ENCODE measurements at regions not wholly inside any gene's neighbourhood (a gene's known extent, or its start where the extent isn't known, plus 50 kb on each side); places are given as distances from the start of the nearest gene placed in this dataset.
"Not testable (repeated sequence)": the region's sequence is repeated elsewhere in the genome, so short reads cannot be mapped to it uniquely, and the experiment has no call there.

DNA sequence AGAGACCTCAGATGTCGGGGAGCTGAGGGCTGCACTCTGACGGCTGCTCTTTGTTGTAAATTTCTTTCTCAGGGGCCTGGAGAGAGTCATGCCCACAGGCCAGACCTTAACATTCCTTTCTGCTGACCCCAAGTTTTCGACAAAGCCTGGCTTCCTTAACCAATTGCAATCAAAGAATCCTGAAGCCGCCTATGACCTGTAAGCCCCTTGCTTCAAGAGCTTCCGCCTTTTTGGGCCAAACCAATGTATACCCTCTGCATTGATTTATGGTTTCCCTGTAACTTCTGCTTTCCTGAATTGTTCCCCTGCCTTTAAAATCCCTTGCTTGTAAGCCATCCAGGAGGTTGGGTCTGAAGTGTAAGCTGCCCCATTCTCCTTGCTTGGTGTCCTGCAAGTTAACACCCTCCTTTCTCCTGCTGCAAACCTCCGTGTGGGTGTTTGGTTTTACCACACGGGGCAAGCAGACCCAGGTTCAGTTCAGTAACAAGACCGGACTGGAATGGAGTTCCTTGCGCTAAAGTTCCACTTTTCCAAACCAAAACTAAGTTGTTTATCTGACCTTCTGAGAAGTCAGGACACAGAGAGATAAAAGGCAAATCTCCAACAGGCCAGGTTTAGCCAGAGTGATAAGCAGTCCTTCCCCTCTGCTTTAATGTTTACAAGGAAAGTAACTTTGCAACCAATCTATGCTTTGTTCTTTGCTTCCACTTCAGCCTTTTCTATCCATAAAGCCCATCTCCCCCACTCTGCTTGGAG is 141.6 kb downstream of the KCNJ12 start:
- DNase-seq (ENCODE audit: low read depth in 2 of 2): no peak

DNA sequence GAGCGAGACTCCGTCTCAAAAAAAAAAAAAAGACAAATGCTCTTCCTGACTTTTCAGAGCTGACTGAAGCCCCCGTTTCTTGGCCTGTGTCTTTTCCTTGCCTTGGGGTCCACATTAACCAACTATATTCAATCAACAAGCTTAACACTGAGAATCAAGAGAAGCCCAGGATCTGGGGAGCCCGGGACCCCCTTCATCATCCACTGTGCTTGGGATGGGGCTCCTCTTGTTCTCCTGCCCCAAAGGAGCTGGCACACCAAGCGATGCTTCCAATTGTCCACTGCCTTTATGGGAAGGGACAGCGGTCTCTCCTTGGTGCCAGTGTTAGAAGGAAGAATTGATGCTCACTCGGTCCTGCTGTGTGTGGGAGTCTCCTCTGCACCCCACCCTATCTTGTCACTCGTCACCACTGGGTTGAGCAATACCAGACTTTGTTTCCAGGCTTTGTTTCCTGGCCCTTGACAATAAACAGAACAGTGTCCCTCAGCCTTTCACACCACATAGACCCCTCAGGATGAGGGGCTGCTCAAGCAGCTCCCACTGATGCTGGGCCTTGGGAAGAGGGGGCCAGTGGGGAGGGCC is 146.7 kb downstream of the KCNJ12 start:
- DNase-seq (ENCODE audit: low read depth in 2 of 2): no peak

DNA sequence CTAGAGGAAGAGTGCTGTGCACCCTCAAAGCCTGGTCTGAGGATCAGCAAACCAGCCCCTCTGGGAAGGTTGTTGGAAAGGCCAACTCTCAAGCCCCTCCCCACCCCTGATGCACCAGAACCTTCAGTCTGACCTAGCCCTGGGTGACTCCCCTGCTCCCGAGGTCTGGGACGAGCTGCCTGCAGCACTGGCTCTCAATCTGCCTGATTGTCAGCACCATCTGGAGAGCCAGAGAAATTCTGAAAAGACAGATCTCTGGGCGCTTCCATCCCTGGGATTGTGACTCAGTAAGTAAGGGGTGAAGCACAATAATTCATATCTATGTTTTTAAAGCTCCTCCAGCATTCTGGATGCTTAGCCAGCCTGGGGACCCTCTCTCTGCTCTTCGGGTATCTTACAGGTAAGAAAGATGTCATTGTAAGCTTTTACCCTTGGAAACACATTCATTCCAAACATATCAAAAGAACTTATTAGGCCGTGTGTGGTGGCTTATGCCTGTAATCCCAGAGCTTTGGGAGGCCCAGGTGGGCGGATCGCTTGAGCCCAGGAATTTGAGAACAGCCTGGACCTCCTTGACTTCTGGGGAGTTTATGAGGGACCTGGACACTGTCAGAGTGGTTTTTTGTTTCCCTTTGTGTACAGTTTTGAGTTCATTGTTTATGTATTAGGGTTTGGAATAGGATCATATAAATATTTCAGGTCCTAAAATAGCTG is 147.5 kb downstream of the KCNJ12 start:
- no peak for DNase-seq (ENCODE audit: low read depth in 2 of 2)

- DNase-seq (ENCODE audit: low read depth in 2 of 2): no peak
These were observed 148.0 kb downstream of the KCNJ12 start for GRCh38 chr17:21524211-21524591.

- no peak for DNase-seq (ENCODE audit: low read depth in 2 of 2)
These were observed 149.4 kb downstream of the KCNJ12 start for GRCh38 chr17:21525464-21526130.

GRCh38 chr17:21528031-21528695 is 152.0 kb downstream of the KCNJ12 start:
- DNase-seq (ENCODE audit: low read depth in 2 of 2): no peak

- DNase-seq (ENCODE audit: low read depth in 2 of 2): no peak
These were observed 154.2 kb downstream of the KCNJ12 start for GRCh38 chr17:21530311-21530710.

DNA sequence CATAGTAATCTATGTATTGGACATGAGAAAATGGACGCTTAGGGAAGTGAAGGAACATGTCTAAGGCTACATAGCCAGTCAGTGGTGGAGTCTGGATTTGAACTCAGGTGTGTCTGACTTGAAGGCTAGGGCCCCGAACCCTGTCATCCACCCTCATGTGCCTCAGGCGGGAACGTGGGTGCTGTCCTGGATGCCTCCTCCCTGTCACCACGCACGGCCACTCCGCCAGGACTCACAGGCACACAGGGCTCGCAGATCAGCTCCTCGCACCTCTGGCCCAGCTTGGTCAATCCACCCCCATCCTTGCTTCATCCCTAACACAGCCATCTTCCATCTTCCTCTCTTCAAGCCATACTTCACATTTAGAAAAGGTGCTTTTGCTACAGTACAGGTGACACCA is 154.7 kb downstream of the KCNJ12 start:
- DNase-seq (ENCODE audit: low read depth in 2 of 2): no peak

- no peak for DNase-seq (ENCODE audit: low read depth in 2 of 2)
These were observed 156.7 kb downstream of the KCNJ12 start for GRCh38 chr17:21532763-21533385.

- no peak for DNase-seq (ENCODE audit: low read depth in 2 of 2)
These were observed 156.5 kb upstream of the KCNJ18 start for GRCh38 chr17:21535686-21536375.

DNA sequence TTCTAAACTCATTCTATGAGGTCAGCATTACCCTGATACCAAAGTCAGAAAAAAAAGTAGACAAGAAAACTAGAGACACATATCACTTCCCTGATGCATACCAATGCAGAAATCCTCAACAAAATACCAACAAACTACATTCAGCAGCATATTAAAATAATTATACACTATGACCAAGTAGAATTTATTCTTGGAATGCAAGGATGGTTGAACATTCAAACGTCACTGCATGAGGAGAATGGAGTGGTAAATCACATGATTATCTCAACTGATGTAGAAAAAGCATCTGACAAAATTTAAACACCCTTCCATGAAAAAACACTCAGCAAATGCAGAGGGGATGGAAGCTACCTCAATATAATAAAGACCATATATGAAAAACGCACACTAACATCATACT is 155.0 kb upstream of the KCNJ18 start:
- no peak for DNase-seq (ENCODE audit: low read depth in 2 of 2)

DNA sequence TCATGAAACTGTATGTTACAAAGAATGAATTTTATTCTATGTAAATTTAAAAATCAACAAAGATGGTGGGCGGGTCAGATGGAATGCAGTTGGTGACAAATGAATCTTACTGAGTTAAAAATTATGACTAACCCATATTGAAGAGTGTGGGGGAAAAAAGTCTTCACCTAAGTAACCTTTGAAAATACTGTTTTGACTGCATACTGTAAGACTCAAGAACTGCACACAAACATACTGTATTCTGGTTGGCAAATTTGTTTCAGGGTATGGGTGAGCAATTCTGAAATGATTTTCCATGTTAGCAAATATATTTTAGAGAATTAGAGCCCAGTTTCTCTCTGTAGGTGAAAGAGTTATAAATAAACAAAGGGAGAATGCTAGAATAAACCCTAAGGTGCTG is 153.7 kb upstream of the KCNJ18 start:
- no peak for DNase-seq (ENCODE audit: low read depth in 2 of 2)

DNA sequence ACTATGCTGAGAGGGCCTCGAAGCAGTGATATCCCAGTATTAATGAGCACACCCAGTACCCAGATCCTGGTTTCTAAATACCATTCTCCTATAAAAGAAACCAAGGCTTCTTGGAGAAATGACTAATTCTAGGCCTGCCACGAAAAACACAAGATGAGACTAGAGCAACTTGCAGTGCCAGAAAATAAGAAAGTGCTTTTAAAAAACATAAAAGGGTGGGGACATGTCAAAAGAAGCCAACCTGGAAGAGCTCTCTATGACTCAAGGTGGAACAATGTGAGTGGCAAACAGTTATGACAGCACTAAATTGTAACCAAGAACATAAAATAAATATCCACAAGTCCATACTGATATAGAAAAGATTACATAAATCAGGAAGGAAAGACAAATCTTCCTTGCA is 153.2 kb upstream of the KCNJ18 start:
- DNase-seq (ENCODE audit: low read depth in 2 of 2): no peak

DNA sequence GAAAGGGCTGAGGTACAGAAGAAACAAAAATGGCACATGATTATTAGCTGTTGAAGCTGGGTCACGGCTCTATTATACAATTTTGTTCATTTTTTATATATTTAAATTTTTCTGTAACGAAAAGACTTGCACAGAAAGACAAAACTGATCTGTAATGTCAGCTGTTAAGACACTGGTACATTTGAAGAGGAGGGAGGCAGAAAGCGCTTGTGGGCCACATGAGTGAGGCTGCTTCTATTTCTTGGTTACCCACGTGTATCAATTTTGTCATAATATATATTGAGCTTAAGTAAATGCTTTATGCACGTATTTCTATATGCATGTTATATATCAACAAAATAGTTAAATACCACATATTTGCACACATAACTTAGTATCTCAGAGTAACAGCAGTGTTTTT is 151.8 kb upstream of the KCNJ18 start:
- no peak for DNase-seq (ENCODE audit: low read depth in 2 of 2)

DNA sequence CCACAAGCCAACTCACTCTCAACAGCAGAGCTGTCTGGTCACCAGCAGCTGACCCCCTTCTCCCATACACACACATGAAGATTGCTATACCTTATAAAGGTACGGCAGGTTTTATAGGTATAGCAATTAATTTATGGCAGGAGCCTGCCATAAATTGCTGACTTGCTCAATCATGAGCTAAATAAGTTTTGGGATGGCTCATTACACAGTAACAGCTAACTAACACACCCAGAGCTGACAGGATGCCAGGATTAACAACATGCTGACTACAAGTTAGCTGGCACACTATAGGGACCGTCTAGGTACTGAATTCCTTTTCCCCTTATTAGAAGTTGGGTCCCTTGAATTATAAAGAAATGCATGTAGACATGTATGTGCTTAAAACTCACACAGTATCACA is 150.3 kb upstream of the KCNJ18 start:
- DNase-seq (ENCODE audit: low read depth in 2 of 2): no peak

DNA sequence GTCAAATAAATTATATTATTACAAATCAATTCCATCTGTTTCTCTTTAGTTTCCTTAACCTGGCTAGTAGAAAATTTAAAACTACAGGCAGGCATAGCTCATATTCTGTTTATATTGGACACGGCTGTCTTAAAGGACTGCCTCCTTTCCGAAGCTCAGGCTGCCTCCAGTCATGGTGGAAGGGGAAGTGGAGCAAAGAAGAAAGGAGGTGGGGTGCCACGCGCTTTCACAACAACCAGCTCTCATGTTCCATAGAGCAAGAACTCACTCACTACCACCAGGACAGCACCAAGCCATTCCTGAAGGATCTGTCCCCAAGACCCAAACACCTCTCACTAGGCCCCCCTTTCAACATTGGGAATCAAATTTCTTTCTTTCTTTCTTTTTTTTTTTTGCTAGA is 149.3 kb upstream of the KCNJ18 start:
- DNase-seq (ENCODE audit: low read depth in 2 of 2): no peak

DNA sequence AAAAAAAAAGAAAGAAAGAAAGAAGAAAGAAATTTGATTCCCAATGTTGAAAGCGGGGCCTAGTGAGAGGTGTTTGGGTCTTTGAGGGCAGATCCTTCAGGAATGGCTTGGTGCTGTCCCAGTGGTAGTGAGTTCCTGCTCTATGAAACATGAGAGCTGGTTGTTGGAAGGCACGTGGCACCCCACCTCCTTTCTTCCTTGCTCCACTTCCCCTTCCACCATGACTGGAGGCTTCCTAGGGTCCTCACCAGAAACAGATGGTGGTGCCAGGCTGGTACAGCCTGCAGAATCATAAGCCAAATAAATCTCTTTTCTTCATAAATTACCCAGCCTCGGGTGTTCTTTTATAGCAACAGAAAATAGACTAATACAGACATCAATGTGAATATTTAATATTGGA is 147.3 kb upstream of the KCNJ18 start:
- DNase-seq (ENCODE audit: low read depth in 2 of 2): no peak

DNA sequence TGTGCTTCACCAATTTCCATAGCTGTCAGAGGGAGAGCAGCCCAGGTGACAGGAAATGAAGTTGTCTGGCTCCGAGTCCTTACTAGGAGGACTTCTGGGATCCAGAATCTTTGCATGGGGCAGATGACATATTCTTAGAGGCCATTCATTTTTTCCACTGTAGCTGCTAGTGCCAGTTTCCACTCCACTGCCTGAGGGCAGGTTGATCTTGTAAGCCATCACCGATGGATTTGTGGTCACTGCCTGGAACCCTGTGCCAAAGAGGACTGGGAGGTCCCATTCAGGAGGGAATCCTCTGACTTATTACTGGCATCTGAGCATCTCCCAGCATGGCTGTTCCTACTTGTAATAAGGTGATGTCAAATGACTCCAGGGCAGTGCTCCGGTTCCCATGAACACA is 144.1 kb upstream of the KCNJ18 start:
- DNase-seq (ENCODE audit: low read depth in 2 of 2): no peak

DNA sequence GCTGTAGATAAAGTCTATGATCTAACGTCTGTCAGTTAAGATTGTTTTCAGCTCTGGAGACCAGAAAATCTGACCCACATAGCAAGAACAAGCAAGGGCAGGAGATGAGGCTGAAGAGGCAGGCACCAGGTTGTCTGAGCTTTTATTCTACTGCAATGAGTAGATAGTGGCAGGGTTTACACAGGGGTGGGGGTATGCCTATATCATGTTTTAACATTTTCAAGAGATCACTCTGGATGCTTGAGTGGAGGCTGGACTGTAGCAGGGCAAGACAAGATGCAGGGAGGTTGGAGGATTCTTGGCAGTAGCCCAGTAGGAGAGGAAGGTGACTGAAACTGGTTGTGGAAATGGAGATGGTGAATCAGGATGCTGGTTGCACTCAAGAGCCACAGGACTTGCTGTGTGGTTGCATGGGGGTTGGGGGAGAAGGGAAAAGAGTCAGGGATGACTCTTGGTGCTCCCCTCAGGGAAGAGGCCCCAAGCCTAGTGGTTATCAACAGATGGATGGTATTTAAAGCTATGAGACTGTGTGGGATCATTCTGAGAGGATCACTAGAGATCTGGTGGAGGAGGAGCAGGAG is 143.1 kb upstream of the KCNJ18 start:
- no peak for DNase-seq (ENCODE audit: low read depth in 2 of 2)

GRCh38 chr17:21550031-21550430 is 142.3 kb upstream of the KCNJ18 start:
- DNase-seq (ENCODE audit: low read depth in 2 of 2): not testable (repeated sequence)

All from stimulated activated CD8-positive, alpha-beta memory T cell treated with anti-CD3 and anti-CD28 coated beads, Interleukin-7, amount 100 ng/mL, for 1 hour (primary cell).